GM12875 (cell line): ENCODE measurements at regions not wholly inside any gene's neighbourhood (a gene's known extent, or its start where the extent isn't known, plus 50 kb on each side); places are given as distances from the start of the nearest gene placed in this dataset.

Source experiments
- H3K4me3 ChIP-seq: one replicate; pipeline ENCODE4 v1.5.1; 2011; ENCODE audit warnings: low read depth, low read length, control low read depth
- TF ChIP-seq, protein P1 (sequence below): IDR thresholded peaks from 2 replicates; pipeline ENCODE4 v1.5.1; 2011; ENCODE audit warnings: low read depth, mild to moderate bottlenecking, control low read depth, inconsistent platforms, low read length, moderate library complexity, borderline replicate concordance; ENCODE audit not compliant: insufficient read depth

GRCh38 chr6:165864925-165865324 lies 201.9 kb upstream of the PDE10A start:
- TF ChIP-seq, protein P1, sequence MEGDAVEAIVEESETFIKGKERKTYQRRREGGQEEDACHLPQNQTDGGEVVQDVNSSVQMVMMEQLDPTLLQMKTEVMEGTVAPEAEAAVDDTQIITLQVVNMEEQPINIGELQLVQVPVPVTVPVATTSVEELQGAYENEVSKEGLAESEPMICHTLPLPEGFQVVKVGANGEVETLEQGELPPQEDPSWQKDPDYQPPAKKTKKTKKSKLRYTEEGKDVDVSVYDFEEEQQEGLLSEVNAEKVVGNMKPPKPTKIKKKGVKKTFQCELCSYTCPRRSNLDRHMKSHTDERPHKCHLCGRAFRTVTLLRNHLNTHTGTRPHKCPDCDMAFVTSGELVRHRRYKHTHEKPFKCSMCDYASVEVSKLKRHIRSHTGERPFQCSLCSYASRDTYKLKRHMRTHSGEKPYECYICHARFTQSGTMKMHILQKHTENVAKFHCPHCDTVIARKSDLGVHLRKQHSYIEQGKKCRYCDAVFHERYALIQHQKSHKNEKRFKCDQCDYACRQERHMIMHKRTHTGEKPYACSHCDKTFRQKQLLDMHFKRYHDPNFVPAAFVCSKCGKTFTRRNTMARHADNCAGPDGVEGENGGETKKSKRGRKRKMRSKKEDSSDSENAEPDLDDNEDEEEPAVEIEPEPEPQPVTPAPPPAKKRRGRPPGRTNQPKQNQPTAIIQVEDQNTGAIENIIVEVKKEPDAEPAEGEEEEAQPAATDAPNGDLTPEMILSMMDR: no peak
- H3K4me3 ChIP-seq: no peak overlapping the region

- H3K4me3 ChIP-seq: no peak overlapping the region
- TF ChIP-seq, protein P1: no peak
Measured at GRCh38 chr6:165864218-165864617, 201.2 kb upstream of the PDE10A start.

DNA sequence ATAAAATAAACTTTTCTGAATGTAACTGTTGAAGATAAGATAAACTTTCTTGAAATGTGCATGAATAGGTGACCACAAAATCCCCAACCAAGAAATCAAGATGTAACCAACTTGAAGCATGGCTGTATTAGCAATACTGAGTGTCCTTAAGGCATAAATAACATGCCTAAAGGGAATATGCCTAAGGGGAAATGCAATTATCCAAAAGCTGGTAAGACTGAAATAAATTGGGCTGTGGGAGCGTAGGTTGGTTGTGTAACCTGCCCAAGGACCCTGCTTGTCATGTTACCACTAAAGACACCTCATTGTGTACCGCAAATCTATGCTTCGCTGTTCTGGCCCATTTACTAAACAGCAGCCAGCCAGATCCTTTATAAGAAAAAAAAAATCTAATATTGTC lies 200.8 kb upstream of the PDE10A start:
- H3K4me3 ChIP-seq: no peak overlapping the region
- TF ChIP-seq, protein P1: no peak

- TF ChIP-seq, protein P1: no peak
- no peak overlapping the region for H3K4me3 ChIP-seq
Measured at GRCh38 chr6:165862813-165863212, 199.8 kb upstream of the PDE10A start.

DNA sequence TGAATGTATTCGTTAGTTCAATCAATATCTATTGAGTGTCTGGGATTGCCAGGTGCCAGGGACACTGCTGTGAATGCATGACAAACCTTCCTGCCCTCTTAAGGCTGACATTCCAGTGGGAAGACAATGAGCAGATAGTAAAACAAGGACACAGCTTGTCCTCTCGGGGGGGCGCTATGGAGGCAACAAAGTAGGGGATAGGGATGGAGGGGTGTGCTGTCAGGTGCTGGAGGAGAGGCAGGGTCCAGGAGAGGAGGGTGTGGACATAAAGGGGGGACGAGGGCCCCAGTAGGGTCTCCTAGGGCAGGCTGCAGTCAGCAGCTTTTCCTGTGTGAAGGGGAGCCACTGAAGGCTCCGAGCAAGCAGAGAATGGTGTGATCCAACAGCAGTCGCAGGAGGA lies 198.2 kb upstream of the PDE10A start:
- TF ChIP-seq, protein P1: no peak
- no peak overlapping the region for H3K4me3 ChIP-seq

DNA sequence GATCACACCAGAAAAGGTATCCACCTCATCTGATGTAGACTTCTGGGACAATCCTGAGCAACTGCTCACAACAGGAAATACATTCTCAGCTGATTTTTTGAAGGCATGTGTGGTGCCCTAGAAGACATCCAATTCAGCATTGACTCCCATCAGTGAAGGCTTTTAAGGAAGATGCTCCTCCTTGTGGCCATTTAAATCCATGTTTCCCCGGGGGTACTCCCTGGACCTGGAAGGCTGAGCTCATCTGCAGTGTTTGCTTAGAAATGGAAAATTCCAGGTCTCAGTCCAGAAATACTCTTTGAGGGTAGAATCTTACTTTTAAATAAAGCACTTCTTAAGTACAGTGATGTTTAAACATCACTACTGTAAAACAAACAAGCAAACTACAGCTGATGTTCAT lies 195.5 kb upstream of the PDE10A start:
- no peak overlapping the region for H3K4me3 ChIP-seq
- TF ChIP-seq, protein P1: no peak

GRCh38 chr6:165855856-165856255 lies 192.8 kb upstream of the PDE10A start:
- H3K4me3 ChIP-seq: no peak overlapping the region
- TF ChIP-seq, protein P1: no peak
